ENCODE measurements at regions not wholly inside any gene's neighbourhood (a gene's known extent, or its start where the extent isn't known, plus 50 kb on each side); places are given as distances from the start of the nearest gene placed in this dataset.

GRCh38 chr2:18332477-18332876 is 228.0 kb downstream of the RDH14 start:
- no peak for DNase-seq (ENCODE audit: low read depth in 4 of 4, low spot score in 2 of 4)

- DNase-seq (ENCODE audit: low read depth in 4 of 4, low spot score in 2 of 4), result no peak
Observed at GRCh38 chr2:18325118-18325517, 235.3 kb downstream of the RDH14 start.

- DNase-seq (ENCODE audit: low read depth in 4 of 4, low spot score in 2 of 4), result no peak
Observed at GRCh38 chr2:18319987-18320386, 240.5 kb downstream of the RDH14 start.

GRCh38 chr2:18317017-18317416 is 243.4 kb downstream of the RDH14 start:
- no peak for DNase-seq (ENCODE audit: low read depth in 4 of 4, low spot score in 2 of 4)

- no peak for DNase-seq (ENCODE audit: low read depth in 4 of 4, low spot score in 2 of 4)
Observed at GRCh38 chr2:18312818-18313217, 247.6 kb downstream of the RDH14 start.

- peak; percentile 18 to 55 (median 22) for DNase-seq (ENCODE audit: low read depth in 4 of 4, low spot score in 2 of 4)
Observed at GRCh38 chr2:18311420-18312195, 248.8 kb downstream of the RDH14 start.

- DNase-seq (ENCODE audit: low read depth in 4 of 4, low spot score in 2 of 4), result no peak
Observed at GRCh38 chr2:18309627-18310026, 250.8 kb downstream of the RDH14 start.

- DNase-seq (ENCODE audit: low read depth in 4 of 4, low spot score in 2 of 4), result no peak
Observed at GRCh38 chr2:18309188-18309587, 251.3 kb downstream of the RDH14 start.

GRCh38 chr2:18304849-18305248 is 255.6 kb downstream of the RDH14 start:
- no peak for DNase-seq (ENCODE audit: low read depth in 4 of 4, low spot score in 2 of 4)

GRCh38 chr2:18301421-18302139 is 258.9 kb downstream of the RDH14 start:
- DNase-seq (ENCODE audit: low read depth in 4 of 4, low spot score in 2 of 4), result no peak

- DNase-seq (ENCODE audit: low read depth in 4 of 4, low spot score in 2 of 4), result no peak
Observed at GRCh38 chr2:18299423-18300212, 260.8 kb downstream of the RDH14 start.

GRCh38 chr2:18297534-18298058 is 262.9 kb downstream of the RDH14 start:
- no peak for DNase-seq (ENCODE audit: low read depth in 4 of 4, low spot score in 2 of 4)

GRCh38 chr2:18290386-18290785 is 270.1 kb downstream of the RDH14 start:
- DNase-seq (ENCODE audit: low read depth in 4 of 4, low spot score in 2 of 4), result no peak

- DNase-seq (ENCODE audit: low read depth in 4 of 4, low spot score in 2 of 4), result no peak
Observed at GRCh38 chr2:18286897-18287296, 273.6 kb downstream of the RDH14 start.

GRCh38 chr2:18284331-18284730 is 276.1 kb downstream of the RDH14 start:
- DNase-seq (ENCODE audit: low read depth in 4 of 4, low spot score in 2 of 4), result no peak

- no peak for DNase-seq (ENCODE audit: low read depth in 4 of 4, low spot score in 2 of 4)
Observed at GRCh38 chr2:18282026-18282425, 278.4 kb downstream of the RDH14 start.

GRCh38 chr2:18276583-18277075 is 283.8 kb downstream of the RDH14 start:
- no peak for DNase-seq (ENCODE audit: low read depth in 4 of 4, low spot score in 2 of 4)

GRCh38 chr2:18273205-18273604 is 287.2 kb downstream of the RDH14 start:
- no peak for DNase-seq (ENCODE audit: low read depth in 4 of 4, low spot score in 2 of 4)

- DNase-seq (ENCODE audit: low read depth in 4 of 4, low spot score in 2 of 4), result no peak
Observed at GRCh38 chr2:18272148-18272494, 288.3 kb downstream of the RDH14 start.

GRCh38 chr2:18271370-18272147 is 288.9 kb downstream of the RDH14 start:
- DNase-seq (ENCODE audit: low read depth in 4 of 4, low spot score in 2 of 4), result no peak
